ENCODE measurements at regions not wholly inside any gene's neighbourhood (a gene's known extent, or its start where the extent isn't known, plus 50 kb on each side); places are given as distances from the start of the nearest gene placed in this dataset.
"Not testable (repeated sequence)": the region's sequence is repeated elsewhere in the genome, so short reads cannot be mapped to it uniquely, and the experiment has no call there.

DNA sequence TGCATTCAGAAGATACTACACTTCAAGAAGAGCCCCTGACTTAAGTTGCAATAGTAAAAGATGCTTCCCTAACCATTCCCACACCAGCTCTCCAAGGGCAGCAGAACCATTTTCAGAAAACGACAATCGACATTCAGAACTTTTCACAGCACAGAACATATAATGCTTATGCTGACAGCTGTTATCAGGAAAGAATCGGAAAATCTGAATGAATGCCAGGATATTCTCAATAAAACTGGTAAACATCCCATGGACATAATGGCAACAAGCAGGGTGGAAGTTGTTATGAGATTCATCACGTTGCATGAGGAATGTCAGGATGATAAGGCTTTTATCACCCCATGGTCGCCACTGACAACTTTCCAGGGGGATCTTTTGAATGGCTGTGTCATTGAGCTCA lies 246.6 kb upstream of the CHRM3 start:
- ATAC-seq (no peak), DNase-seq (no peak)
- intact Hi-C loops (cut with micrococcal nuclease): no loop called here

DNA sequence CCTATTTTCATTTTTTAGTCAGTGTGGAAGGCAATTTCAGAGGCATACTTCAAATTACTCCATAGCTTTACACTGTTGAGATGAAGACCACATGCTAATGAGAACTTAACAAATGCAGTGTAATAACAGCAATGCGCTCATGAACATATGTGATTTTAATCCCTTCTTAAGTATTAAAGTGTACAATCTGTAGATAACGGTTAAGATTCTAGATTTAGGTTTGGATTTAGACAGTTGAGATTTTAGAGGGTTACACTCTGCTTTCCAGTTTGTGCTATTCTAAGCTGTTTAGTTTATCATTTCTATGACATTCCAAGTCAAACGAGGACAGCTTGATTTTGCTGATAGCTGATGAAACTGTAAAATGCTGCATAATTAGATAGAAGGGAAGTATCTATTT lies 257.8 kb upstream of the CHRM3 start:
- intact Hi-C loops (cut with micrococcal nuclease): no loop called here
- no peak for ATAC-seq
- no peak for DNase-seq

DNA sequence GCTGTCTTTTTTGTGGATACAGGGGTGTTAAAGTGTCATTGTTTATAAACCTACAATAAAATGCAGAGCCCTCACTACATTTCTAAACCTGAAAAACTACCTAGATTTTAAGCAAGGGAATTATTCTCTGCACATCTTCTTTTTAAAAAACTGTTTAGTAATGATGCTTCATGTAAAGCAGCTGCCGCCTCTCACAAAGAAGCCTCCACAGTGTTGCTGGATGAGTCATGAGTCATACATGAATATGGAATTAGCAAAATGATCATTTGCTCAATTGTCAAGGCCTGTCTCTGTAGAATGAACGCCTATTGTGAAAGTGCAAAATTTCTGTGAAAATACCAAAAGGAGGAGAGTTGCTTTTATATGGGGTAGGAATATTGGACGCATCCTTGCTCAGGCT lies 259.5 kb upstream of the CHRM3 start:
- ATAC-seq (no peak), DNase-seq (no peak)
- intact Hi-C loops (cut with micrococcal nuclease): no loop called here

DNA sequence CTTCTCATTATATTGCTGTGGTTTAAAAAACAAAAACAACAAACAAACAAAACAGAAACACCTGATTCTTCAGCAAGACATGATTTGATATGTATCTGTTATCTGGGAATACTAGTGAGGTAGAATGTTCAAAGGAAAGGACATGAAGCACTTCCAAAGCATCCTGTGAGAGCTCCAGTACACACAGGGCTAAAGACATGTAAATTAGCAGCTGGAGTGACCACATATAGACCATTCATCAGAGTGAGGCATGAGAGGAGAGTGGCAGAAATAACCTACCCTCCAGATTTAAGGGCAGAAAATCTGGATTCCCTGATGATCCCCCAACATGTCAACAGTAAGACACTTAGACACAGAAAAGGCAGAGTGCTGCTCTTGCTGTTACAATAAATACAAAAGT lies 260.5 kb upstream of the CHRM3 start:
- intact Hi-C loops (cut with micrococcal nuclease): no loop called here
- DNase-seq: no peak
- no peak for ATAC-seq

DNA sequence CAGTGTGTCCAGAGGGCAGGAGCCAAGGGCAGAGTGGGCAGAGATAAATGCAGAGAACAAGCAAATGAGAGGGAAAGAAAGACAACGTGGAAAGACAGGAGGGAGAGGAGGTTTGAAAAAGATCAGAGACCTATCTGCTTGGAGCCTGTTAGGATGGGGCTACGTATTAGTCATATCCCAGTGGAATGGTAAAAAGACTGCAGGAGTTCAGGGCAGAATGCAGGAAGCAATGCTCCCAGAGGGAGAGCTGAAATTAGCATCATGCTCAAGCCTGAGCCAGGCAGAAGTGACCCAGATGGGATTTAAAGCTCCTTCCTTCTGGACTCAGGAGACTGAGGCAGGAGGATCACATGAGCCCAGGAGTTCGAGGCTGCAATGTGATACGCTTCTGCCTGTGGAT lies 261.3 kb upstream of the CHRM3 start:
- intact Hi-C loops (cut with micrococcal nuclease): no loop called here
- no peak for DNase-seq
- no peak for ATAC-seq

DNA sequence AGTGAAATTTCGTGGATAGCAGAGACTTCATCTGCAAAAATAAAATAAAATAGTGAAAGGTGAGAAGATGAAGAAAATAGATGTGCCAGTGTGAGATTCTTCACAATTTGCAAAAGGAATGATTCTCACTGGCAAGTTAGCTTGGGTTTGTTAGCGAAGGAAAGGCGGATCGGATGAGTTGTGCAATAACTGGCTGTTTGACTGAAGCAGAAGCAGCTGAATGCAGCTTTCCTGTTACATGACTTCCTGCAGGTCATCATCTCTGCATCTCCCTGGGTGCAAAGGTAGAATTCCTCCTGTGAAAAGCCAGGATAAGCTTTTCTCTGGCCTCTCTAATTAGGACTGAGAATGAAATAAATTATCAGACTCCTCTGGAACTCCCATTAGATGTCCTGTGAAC lies 263.1 kb upstream of the CHRM3 start:
- intact Hi-C loops (cut with micrococcal nuclease): no loop called here
- ATAC-seq: no peak

DNA sequence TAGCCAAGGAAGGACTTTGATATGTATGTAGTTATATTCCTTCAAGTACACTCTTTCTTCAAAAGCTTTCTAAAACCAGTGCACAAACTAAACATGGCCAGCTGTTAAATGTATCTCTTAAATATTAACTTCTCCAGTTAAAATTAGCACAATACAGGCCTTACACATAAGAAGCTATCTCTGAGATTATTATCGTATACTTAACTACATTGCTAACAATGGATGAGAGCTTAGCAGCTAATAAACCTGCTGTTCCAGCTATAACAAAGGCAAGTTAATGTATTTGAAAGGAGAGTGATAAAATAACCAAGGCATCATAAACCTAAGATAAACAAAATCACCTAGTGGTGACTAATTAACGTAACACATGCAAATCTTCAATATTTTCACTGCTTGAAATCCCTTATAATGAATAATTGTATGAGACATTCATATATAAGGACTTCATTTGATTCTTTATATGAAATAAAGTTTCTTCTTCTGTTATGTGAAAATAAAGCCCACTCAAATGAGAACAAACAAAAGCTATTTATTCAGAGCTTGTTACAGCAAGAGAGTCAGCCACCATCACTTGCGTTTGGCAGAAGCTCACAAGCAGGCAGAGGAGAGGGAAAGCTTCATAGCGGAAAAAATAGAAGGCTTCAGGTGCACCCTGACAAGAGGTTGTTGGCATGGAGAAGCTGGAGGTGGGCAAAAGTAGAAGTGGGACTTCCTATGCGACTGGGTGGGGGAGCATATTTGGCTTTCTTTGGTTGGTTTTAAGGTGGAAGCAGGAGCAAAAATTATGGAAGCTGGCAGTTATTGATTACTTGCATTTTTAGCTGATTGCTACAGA lies 274.1 kb upstream of the CHRM3 start:
- intact Hi-C loops (cut with micrococcal nuclease): no loop called here
- DNase-seq (no peak), ATAC-seq (no peak)

More for the DNA sequence above, 263.1 kb upstream of the CHRM3 start:
- DNase-seq: no peak

DNA sequence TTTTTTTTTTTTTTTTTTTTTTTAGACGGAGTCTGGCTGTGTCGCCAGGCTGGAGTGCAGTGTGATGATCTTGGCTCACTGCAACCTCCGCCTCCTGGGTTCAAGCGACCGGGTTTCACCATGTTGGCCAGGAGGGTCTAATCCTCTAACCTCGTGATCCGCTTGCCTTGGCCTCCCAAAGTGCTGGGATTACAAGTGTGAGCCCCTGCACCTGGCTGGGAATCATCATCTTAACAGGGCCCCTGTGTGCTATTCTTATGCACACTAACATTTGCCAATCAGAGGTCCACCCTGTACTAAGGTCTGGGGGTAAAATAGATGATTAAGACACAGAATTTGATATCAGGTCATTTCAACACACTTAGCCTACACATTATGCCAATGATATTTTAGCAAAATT lies 278.7 kb upstream of the CHRM3 start:
- intact Hi-C loops (cut with micrococcal nuclease): no loop called here
- ATAC-seq (no peak), DNase-seq (no peak)

DNA sequence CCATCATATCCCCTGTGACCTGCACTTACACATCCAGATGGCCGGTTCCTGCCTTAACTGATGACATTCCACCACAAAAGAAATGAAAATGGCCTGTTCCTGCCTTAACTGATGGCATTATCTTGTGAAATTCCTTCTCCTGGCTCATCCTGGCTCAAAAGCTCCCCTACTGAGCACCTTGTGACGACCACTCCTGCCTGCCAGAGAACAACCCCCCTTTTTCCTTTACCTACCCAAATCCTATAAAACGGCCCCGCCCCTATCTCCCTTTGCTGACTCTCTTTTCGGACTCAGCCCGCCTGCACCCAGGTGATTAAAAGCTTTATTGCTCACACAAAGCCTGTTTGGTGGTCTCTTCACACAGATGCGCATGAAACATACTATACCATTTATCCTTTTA lies 279.7 kb upstream of the CHRM3 start:
- intact Hi-C loops (cut with micrococcal nuclease); ATAC-seq; DNase-seq: not testable (repeated sequence)

DNA sequence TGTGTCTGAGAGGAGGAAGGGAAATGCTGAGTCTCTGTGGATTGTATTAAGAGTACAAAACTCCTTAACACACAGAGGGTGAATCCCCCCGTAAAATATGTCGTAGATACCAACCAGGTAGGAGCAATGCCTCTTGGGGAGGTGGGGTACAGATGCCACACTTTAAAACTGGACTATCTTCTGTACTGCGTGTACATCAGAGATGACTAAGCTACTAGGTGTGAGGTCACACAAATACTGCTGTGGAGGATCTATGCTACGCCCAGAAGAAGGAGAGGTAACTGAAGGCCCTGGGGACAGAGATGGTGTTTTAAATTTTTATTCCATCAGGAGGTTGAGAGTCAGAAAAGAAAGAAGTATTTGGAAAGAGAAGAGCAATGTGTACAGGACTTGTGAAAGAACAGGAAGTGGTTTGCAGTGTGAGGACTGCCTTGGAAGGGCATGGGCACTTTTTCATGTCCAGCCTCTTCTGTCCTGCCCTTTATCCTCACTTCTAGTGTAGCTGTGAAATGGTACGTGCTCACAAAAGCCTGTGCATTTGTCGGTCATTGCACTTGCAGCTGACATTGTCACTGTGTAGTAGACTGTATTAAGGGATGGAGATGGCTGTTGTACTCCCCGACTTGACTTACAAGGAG lies 287.8 kb upstream of the CHRM3 start:
- ATAC-seq: no peak
- no peak for DNase-seq
- intact Hi-C loops (cut with micrococcal nuclease): no loop called here

DNA sequence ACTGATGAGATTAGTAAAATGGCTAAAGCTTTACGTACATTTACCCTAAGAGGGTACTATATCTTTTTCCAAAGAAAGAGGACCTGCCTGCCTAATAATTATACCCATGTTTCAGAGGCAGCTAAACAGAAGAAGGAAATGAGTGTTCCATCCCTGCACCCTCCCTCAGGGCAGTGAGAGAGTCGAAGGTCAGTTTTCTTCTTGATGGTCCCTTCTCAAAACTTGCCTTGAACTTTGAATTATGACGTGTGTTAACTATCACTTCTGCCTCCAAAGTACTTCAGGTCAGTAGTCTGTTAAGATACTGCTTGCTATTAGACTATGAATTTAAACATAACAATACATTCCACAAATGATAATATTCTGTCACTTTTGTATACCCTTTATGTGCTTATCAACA lies 294.8 kb upstream of the CHRM3 start:
- ATAC-seq (no peak), DNase-seq (no peak)
- intact Hi-C loops (cut with micrococcal nuclease): no loop called here

DNA sequence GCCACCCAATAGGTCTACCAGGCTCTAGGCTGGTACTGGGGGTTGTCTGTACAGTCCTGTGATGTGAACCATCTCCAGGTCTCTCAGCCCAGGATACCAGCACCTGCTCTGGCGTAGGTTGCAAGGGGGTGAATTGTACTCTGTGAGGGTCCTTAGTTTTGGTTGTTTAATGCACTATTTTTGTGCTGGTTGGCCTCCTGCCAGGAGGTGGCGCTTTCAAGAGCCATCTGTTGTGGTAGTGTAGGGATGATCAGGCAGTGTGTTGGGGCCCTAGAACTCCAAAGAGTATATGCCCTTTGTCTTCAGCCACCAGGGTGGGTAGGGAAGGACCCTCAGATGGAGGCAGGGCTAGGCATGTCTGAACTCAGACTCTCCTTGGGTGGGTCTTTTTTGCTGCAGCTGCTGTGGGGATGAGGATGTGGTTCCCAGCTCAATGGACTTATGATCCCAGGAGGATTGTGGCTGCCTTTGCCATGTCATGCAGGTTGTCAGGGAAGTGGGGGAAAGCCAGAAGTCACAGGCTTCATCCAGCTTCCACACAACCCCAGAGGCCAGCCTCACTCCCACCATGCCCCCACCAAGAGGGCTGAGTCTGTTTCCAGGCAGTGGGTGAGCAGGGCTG lies 301.8 kb upstream of the CHRM3 start:
- no peak for ATAC-seq
- intact Hi-C loops (cut with micrococcal nuclease): no loop called here

DNA sequence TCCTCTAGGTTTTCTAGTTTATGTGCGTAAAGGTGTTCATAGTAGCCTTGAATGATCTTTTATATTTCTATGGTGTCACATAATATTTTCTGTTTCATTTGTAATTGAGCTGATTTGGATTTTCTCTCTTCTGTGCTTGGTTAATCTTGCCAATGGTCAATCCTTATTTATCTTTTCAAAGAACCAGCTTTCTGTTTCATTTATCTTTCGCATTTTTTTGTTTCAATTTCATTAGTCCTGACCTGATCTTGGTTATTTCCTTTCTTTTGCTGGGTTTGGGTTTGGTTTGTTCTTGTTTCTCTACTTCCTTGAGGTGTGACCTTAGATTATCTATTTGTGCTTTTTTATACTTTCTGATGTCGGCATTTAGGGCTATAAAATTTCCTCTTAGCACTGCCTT lies 304.4 kb upstream of the CHRM3 start:
- intact Hi-C loops (cut with micrococcal nuclease): not testable (repeated sequence)

More for the DNA sequence above, 301.8 kb upstream of the CHRM3 start:
- no peak for DNase-seq

DNA sequence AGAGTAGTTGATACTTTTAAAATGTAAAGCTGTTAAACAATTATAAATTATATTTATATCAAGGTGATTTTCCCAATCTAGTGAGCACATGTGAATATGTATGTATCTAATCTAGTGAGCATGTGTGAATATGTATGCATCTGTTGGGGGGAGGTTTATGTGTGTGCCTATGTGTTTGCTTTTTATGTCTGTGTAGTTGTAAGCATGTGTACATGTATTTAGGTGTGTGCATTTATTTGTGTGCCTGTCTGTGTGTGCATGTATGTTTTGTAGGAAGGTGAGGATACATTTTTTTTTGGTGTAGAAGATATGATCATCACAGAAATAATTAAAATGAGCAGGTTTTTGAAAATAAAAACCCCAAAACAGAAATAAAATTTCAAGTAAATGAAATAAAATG lies 318.9 kb upstream of the CHRM3 start:
- no peak for DNase-seq
- intact Hi-C loops (cut with micrococcal nuclease): no loop called here
- ATAC-seq: no peak

More for the DNA sequence above, 304.4 kb upstream of the CHRM3 start:
- not testable (repeated sequence) for ATAC-seq, DNase-seq

DNA sequence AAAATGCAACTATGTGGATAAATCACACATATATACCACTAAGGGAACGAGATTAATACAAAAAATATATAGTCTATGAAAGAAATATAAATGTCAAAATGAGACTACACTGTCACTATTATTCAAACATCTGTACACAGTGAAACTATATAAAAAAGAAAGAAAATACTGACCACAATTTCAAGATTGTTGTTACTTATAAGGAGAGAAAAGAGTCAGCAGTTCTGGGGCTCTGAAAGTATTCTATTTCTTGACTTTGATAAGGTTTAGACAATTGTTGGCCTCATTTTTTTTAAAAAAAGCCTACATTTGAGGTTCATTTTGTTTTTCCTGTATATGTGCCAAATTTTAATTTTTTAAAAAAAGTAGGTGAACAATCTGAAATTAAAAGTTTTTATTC lies 319.3 kb upstream of the CHRM3 start:
- ATAC-seq (no peak), DNase-seq (no peak)
- intact Hi-C loops (cut with micrococcal nuclease): no loop called here

DNA sequence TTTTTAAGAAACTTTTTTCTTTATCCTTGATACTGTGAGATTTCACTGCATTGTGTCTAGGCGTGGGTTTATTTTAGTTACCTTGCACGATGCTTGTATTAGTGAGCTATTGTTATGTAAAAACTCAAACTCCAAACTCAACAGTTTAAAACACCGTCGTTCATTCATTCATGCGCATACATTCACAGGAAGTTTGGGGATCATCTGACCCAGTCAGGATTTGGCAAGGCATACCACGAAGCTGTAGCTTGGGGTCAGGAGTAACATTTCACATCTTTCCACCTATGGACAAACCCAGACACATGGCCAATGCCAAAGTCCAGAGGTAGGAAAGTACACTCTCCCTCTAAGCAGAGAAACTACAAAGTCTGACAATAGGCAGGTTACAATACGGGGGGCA lies 324.6 kb upstream of the CHRM3 start:
- no peak for DNase-seq
- ATAC-seq: no peak
- intact Hi-C loops (cut with micrococcal nuclease): no loop called here

DNA sequence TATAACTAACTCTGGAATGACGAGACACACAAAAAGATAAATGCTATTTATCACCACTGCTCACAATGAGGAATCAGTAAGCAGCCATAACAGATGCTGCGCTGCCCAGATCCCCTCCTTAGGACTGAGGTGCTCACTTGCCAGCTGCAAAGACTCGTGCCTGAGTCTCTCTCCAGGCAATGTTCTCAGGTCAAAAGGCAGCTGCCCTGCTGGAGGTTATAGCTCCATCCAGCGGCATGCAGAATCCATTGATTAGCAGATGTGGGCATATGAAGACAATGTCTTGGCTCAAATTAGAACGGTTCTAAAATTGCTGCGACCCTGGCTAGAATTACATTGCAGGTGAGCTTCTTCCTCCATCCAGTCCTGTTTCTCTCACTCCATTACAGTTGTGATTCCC lies 328.2 kb upstream of the CHRM3 start:
- DNase-seq: no peak
- intact Hi-C loops (cut with micrococcal nuclease): no loop called here

DNA sequence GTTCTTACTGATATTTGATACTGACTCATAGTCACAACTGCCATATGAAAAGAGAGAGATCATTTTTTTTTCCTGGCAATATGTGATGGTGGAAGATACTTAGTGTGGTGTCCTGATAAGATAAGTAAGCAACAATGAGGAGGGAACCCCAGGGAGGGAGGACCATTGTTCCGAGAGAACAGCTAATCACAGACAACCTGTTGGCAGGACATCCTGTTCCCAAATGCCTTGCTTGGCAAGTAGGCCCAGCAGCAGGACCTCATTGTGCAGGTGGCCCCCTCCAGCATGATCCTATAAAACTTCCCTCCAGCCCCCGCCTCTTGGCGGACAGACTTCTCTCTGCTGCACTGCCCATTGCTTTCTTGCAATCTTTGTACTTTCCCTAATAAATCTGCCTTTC lies 329.4 kb upstream of the CHRM3 start:
- intact Hi-C loops (cut with micrococcal nuclease): no loop called here

More for the DNA sequence above, 328.2 kb upstream of the CHRM3 start:
- no peak for ATAC-seq

DNA sequence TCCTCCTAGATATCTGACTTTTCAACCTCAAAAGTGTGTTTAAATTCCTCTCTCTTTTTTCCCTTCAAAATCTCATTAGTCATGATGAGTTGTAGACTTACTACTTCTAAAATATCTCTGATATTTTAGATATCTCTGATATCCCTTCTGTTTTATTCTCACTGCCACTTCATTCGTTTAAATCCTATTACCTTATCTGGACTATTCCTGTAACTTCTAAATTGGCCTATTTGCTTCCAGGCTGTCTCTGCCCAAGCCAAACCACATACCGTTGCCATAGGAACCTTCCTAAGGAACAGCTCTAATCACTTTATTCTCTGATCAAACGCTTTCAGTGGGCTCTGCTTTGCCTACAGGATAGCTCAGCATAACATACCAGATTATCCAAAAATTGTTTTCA lies 333.1 kb upstream of the CHRM3 start:
- intact Hi-C loops (cut with micrococcal nuclease): no loop called here
- no peak for ATAC-seq
- DNase-seq: no peak

More for the DNA sequence above, 329.4 kb upstream of the CHRM3 start:
- ATAC-seq (no peak), DNase-seq (no peak)

DNA sequence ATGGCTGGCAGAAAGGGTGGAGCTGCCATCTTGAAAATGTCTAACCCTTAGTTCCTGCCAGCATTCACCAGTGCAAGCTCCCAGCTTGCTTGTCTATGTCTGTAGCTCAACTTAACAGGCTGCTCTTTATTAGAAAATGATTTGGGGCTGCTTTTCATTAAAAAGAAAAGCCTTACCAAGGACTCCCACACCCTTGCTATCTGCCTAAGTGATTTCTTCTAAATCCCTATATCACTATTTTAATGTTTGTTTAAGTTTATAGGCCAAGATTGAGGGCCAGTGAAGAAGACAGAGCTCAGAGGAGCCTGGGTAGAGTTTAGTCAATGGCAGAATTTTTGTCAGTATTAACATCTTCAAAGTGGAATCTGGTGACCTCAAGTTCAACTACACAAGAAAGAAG lies 336.8 kb upstream of the CHRM3 start:
- intact Hi-C loops (cut with micrococcal nuclease): no loop called here
- ATAC-seq: no peak
- DNase-seq: no peak

DNA sequence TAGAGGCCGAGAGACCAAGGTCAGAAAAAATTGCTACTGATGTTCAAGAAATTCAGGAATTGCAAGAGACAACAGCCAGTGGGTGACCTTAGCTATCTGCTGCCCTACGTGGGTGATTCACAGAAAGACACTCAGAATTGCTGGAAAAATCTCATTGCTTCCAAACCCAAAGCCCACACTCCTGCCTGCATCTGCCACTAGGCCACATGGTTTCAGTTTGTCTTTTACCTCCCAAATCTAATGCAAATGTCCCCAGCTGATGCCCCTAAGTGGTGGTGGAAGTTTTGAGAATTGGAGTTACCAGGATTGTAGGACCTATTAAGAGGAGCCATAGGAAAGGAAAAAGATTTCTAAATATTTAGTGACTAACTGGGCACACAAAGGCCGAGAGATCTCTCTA lies 341.5 kb upstream of the CHRM3 start:
- ATAC-seq (no peak), DNase-seq (no peak)
- intact Hi-C loops (cut with micrococcal nuclease): no loop called here

Data from left ventricle myocardium superior (tissue), 1 donor.